HS-5 (cell line): ENCODE measurements at regions not wholly inside any gene's neighbourhood (a gene's known extent, or its start where the extent isn't known, plus 50 kb on each side); places are given as distances from the start of the nearest gene placed in this dataset.
"Not testable (repeated sequence)": the region's sequence is repeated elsewhere in the genome, so short reads cannot be mapped to it uniquely, and the experiment has no call there.

Source experiments
- DNase-seq: peaks from one replicate; pipeline ENCODE4 v3.0.0-alpha.2; 2012; ENCODE audit warnings: low read depth

DNA sequence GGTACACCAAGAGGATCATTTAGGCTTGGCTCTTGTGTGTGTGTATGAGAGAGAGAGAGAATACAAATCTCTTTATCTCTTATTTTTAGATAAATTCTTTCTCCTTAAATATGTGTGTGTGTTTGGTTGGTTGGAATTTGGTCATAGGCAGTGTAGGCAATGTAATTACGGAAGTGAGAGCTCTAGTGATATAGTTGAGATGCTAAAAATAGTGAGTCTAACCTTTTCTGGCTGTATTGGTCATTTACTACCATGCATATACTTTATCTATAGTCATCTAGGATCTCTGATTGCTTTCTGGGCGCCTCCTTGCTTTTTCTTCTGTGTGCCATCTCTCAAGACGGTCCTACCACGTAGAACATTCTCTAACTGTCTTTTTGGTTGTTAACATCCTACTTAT is 250.2 kb downstream of the NUF2 start:
- no peak for DNase-seq

DNA sequence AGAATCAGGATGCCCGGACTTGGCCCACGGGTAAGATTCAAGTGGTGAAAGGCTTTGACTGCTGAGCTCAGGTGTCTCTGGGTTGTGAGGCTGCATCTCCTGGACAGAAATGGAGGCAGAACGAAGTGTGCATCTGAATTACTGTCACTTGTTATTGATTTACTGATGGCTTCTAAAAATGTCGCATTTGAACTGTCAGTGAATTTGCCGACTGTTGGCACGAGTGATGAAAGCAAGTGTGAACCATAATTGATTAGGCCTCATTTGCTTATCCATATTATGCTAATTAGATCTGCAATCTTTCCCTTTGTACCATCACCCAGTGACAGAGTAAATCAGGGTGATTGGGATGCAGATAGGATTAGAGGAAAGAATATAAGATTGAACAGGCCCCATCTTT is 252.4 kb downstream of the NUF2 start:
- DNase-seq: no peak

DNA sequence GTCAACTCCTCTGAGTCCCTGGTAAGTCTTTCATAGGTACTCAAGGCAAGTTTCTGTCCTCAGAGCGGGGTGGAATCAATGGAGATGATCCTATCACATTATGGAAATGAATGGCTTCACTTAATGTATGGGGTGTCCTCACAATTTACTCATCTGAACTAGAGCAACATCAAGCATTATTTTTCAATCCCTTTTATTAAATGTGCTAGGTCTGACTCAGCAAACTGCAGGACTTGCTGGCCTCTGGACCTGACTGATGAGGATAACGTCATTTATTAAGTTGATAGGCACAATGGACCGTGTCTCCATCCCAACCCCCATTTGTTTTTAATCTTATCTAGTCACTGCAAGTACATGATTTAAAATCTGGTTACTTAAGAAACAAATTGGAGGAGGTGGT is 259.2 kb downstream of the NUF2 start:
- no peak for DNase-seq

DNA sequence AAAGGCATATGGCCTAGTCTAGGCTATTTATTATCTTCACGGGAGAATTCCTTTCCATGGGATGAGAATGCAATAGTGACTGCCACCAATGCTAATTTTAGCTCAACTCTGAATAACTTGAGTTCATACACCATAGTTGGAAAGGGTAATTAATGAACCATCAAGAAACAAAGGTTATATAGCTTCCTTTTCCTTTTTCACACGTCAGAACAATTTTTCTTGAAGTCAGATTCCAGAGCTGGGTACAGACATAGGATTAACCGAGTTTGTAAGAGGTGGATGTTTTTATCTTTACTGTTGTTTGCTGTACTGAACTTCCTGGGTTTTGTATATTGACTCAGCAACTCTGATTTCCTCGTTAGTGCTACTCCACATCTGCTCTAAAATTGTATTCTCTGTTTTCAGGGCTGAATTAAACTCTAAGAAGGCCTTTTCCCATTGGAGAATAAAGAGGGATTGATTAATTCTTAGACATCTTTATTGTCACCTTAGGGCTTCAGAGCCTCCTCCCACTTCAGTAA is 262.0 kb downstream of the NUF2 start:
- no peak for DNase-seq

DNA sequence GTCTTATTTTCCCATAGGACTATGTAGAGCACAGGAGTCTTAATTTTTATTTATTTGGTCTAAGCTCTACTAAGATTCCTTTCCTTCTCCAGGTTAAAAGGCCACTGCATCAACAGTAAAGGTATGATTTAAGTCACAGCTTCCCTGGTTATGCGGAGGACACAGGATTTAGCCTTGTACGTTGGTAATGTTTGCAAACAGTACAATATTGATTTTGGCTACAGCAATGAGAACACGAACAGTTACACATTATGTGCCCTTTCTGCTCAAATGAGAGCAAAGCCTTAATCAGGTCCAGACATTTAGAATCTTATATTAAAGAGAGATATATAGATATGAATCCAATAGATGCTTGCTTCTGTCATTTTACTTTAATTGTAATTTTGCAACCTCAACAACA is 264.0 kb downstream of the NUF2 start:
- no peak for DNase-seq

DNA sequence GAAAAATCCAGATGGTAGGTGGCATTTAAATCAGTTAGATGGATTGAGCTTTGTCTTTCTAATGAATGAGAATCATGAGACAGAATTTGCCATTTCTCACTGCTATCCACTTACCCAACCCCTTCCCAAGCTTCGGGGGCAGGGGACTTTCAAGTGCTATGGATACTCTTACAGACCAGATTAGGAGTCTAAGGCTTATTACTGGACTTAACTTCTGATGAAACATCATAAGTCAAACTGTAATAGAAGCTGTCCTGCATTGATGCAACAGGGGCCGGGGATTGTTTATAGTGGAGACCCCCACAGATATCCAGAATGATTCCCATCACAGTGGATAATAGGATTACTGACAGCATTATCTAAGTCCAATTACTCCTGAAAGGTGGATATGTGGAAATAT is 267.0 kb downstream of the NUF2 start:
- no peak for DNase-seq

DNA sequence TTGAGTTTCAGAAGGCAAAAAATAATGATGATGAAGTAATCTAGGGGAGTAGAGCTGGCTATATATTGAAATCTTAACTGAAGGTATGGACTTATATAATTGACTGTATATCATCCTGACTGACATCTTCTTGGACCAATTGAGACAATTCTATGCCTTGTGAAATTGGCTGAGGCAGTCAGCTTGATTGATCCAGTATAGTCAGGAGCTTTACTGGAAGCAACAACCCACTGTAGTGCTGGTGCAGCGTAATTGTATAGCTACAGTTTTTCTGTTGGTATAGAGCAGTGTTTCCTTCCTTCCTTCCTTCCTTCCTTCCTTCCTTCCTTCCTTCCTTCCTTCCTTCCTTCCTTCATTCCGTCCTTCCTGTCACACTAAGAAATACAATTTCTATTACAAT is 268.0 kb downstream of the NUF2 start:
- DNase-seq: no peak

DNA sequence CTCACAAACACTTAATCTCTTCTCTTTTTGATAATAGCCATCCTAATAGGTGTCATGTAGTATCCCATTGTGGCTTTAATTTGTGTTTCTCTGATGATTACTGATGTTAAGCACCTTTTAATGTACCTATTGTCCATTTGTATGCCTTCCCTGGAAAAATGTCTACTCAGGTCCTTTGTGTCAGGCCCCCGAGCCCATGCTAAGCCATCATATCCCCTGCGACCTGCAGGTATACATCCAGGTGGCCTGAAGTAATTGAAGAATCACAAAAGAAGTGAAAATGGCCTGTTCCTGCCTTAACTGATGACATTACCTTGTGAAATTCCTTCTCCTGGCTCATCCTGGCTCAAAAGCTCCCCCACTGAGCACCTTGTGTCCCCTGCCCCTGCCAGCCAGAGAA is 269.4 kb downstream of the NUF2 start:
- not testable (repeated sequence) for DNase-seq

DNA sequence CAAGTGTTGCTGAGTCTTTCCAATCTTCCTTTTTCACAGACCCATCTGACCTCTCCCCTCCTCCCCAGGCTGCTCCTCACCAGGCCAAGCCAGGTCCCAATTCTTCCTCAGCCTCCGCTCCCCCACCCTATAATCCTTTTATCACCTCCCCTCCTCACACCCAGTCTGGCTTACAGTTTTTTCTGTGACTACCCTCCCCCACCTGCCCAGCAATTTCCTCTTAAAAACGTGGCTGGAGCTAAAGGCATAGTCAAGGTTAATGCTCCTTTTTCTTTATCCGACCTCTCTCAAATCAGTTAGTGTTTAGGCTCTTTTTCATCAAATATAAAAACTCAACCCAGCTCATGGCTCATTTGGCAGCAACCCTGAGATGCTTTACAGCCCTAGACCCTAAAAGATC is 270.9 kb downstream of the NUF2 start:
- DNase-seq: not testable (repeated sequence)

DNA sequence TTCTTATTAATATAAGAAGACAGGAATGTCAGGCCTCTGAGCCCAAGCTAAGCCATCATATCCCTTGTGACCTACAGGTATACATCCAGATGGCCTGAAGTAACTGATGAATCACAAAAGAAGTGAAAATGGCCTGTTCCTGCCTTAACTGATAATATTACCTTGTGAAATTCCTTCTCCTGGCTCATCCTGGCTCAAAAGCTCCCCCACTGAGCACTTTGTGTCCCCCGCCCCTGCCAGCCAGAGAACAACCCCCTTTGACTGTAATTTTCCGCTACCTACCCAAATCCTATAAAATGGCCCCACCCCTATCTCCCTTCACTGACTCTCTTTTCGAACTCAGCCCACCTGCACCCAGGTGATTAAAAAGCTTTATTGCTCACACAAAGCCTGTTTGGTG is 274.4 kb downstream of the NUF2 start:
- DNase-seq: not testable (repeated sequence)

DNA sequence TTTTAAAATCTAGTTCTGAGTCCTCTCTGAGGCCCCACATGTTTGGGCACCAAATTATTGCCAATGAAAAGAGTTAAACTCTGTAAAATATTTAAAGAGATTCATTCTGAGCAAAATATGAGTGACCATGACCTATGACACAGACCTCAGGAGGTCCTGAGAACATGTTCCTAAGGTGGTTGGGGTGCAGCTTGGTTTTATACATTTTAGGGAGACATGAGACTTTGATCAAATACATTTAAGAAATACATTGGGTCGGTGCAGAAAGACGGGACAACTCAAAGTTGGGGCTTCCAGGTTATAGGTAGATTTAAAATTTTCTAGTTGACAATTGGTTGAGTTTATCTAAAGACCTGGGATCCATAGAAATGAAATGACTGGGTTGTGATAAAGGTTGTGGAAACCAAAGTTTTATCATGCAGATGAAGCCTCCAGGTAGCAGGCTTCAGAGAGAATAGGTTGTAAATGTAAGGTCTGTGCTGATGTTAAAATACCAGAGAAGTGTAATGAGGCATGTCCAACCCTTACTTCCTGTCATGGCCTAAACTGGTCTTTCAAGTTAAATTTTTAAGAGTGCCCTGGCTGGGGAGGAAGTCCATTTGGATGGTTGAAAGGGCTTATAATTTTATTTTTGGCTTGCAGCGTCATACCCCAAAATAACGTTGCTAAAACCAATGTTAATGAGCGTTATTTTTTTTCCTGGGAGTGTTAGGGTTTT is 274.9 kb downstream of the NUF2 start:
- DNase-seq: no peak

DNA sequence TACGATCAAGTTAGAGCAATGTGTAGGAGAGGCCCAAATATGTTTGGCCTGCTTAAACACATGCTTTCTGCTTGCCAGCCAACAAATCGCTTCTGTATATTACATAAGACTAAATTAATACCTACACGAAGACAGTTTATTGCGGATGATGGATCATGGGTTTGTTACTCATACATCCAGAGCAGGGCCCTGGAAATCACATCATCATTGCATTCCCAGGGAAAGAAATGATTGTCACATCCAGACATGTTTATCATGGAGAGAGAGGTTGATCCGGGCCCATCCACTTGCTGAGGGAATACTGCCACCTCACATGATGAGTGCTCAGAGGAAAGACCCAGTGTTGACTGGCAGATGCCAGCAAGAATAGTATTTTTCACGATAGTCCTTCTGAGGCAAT is 282.6 kb downstream of the NUF2 start:
- no peak for DNase-seq

DNA sequence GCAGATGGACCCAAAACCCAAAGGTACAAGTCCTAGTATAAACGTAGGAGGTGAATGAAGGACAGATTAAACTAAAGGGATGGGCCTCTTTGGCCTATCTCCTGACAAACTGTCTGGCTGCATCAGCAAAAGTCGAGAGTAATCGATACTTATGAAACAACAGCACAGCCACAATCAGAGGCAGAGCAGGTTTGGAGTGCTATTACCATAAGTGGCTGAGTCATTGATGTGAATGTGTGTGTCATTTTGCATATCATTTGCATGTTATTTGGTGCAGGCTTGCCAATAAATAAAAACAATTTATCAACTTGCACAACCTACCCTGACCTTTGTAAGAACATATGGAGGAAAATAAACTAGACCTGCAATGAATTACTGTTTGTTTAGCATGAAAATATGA is 283.1 kb downstream of the NUF2 start:
- DNase-seq: no peak

DNA sequence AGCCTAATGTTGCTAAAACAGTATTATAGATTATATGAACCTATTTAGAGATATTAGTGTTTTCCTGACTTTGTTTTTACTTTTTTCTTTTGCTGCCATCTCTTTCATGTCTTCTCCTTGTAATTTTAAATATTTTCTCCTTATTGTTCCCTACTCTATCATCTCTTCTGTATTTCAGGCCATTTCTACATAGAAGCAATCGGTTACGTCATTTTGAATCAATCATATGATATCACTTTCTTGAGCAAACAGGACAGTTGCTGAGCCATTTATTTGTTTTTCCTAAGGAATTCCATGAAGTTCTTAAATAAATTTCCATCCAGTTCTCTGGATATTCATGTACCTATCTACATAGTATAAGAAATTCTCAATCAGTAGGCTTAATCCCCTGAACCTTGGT is 287.2 kb downstream of the NUF2 start:
- DNase-seq: no peak

DNA sequence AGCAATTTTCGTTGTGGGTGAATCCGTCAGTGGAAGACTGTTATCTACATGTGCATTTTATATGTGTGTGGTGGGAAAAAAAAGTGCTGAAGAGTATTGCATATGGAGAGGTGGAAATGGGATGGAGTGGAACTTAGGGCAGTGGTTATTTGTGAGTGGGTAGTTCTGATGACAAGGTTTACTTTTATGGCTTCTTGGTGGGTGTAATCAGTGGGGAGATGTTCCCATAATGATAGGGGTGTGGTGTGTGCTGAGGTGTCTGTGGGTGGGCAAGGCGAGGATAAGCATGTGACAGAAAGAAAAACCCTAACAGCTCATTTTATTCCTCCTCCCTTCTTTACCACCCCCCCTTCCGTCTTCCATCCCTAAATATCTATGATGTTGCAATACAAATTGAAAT is 288.1 kb downstream of the NUF2 start:
- DNase-seq: no peak

DNA sequence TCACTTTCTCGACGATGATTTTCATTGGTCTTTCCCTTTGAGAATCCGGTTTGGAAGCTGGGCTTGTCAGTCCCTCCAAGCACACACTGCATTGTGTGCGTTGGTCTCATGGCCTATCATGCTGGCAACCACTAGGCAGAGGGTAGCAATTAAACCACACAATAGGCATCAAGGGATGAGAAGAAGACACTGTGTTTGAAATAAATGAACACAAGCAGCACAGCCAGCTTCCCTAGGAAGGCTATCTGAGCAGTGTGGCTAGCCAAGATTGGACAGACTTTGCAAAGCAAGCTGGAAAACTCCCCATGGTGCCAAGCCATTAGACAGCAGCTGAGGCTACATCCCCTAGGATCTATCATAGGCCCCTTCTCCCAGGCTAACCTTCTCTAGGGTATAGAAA is 288.7 kb downstream of the NUF2 start:
- DNase-seq: no peak

DNA sequence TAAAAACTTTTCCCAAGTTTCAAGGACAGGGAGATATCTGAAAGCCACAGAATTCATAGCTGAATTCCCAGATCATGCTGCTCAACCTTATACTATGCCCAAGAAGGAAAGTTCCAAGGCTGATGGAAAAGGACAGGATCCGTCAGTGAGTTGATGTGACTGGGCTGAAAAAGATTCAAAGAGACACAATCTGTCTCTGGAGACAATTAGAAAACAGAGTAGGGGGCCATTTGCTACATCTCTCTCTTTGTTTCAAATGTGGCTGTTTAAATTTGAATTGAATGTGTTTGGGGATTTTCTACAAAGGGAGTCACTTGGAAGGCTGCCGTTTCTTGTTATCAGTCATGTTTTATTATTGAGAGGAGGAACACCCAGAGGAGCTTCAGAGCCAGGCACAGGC is 292.6 kb downstream of the NUF2 start:
- DNase-seq: no peak

DNA sequence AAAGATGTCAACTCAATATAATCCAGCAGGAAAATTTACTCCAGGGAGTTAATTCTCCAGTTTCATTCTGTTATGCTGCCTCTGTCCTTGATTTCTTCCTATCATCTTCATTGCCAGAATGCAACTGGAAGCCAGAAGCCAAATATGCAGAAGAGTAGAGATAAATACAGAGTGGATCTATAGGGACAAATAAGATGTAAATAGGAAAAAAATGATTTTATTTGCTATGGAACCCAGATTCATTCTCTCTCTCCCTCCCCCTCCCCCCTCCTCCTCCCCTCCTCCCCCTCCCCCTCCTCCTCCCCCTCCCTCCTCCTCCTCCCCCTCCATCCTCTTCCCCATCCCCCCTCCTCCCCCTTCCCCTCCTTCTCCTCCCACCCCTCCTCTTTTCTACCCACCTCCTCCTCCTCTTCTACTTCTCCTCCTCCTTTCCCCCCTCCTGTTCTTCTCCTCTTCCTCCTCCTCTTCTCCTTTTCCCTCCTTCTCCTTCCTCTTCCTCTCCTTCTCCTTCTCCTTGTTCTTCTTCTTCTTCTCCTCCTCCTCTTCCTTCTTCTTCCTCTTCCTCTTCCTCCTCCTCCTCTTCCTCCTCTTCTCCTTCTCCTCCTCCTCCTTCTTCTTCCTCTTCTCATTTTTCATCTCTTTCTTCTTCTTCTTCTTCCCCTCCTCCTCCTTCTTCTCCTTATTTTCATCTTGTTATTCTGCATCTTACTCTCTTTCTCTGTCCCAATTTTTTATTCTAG is 306.4 kb downstream of the NUF2 start:
- DNase-seq: no peak

DNA sequence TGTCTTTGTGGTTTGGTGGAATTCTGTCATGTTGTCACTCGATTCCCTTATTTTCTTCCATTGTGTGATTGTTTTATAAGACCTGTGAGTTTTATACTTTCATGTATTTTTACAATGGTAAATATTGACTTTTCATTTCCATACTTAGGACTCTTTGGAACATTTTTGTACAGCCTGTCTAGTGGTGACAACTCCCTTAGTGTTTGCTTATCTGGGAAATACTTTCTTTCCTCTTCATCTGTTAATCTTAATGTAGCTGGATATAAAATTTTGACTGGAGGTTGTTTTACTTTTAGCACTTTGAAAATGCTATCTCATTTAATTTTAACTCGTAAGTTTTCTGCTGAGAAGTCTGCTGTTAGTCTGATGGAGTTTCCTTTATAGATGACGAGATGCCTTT is 310.5 kb downstream of the NUF2 start:
- no peak for DNase-seq

DNA sequence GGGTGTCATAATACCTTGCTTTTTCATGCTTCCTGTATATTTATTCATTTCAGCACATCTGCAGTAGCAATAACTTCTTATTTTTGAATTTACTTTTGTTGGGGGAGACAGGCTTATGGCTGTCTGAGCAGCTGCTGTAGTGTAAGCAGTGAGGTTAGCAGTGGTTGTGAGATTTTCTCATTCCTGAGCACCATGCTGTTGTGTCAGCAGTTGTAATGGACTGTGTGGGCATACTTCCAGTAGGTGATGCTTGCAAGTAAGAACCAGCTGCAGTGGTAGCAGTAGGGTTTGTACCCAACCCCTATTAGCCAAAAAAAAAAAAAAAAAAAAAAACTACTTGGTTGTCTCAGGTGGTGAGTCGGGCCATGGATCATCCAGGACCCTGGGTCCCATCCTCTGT is 311.6 kb downstream of the NUF2 start:
- no peak for DNase-seq

DNA sequence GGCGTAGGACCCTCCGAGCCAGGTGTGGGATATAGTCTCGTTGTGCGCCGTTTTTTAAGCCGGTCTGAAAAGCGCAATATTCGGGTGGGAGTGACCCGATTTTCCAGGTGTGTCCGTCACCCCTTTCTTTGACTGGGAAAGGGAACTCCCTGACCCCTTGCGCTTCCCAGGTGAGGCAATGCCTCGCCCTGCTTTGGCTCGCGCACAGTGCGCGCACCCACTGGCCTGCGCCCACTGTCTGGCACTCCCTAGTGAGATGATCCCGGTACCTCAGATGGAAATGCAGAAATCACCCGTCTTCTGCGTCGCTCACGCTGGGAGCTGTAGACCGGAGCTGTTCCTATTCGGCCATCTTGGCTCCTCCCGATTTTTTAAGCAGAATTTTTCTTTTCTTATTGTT is 323.9 kb downstream of the NUF2 start:
- not testable (repeated sequence) for DNase-seq

DNA sequence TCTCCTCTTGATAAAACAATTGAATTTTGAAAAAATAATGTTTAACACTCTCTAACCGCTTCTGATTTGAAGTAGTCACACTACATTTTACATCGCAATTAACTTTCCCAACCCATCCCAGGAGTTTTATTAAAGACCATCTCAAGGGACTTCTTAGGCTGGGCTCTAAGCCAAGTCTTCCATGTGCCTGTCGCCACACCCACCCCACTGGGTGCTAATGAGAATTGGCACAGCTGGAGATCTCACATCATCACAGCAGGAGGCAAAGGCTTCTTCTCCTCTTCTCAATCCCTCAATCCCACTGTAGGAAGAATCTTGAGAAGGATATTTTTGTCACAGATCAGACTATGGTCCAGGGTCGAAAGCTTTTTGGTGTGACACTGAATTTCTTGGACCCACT is 328.9 kb downstream of the NUF2 start:
- no peak for DNase-seq

DNA sequence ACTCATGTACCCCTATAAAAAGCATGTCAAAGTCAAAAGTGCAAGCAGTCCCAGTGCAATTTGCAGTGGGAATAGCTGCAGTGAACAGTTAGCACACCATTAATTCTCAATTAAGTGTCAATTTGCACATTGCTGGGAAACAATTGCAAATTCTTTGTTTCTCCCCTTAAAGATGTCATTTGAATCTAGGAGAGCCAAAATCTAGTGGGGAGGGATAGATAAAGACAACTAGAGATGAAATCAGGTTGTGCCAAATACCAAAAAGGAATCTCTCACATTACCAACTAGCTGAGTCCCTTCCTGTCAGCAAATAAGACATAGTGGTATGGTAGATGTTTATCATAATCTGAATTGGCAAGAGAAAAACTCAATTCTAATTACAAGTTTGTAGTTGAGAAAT is 330.7 kb downstream of the NUF2 start:
- no peak for DNase-seq

DNA sequence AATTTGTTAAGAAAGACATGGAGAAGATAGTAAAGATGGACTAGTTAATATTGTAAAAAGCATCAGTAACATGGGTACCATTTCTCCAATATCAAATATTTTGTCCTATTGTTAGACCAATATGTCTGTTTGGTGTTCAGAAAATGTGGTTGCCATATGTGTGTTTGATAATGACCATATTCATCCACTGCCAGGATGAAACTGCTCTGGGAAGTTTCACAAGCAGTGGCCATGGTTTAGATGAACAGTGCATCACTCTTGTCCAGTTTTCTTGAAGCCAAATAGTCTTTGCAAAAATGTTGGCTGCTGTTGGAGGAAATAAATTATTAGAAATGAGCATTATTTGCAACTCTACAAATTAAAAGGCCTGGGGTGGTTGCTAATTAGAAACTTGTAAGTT is 333.8 kb downstream of the NUF2 start:
- DNase-seq: no peak
